Bronchial epithelial cell (primary cell): ENCODE measurements at regions not wholly inside any gene's neighbourhood (a gene's known extent, or its start where the extent isn't known, plus 50 kb on each side); places are given as distances from the start of the nearest gene placed in this dataset.
"Not testable (repeated sequence)": the region's sequence is repeated elsewhere in the genome, so short reads cannot be mapped to it uniquely, and the experiment has no call there.

ENCODE experiments used
- DNase-seq: peaks from one replicate; pipeline ENCODE4 v3.0.0-alpha.2; 2010; ENCODE audit warnings: low read depth
- FAIRE-seq: peaks from 2 replicates; lab custom pipeline; 2011; peaks lifted over from hg19 to GRCh38; lab: Jason Lieb, UNC
- H3K27me3 ChIP-seq: 2 replicates; pipeline ENCODE4 v1.5.1; 2011; ENCODE audit warnings: low read length; ENCODE audit not compliant: control insufficient read depth, insufficient read depth
- H3K36me3 ChIP-seq: 2 replicates; pipeline ENCODE4 v1.5.1; 2011; ENCODE audit warnings: low read length; ENCODE audit not compliant: control insufficient read depth, insufficient read depth
- H3K4me3 ChIP-seq: 2 replicates; pipeline ENCODE4 v1.5.1; 2011; ENCODE audit warnings: mild to moderate bottlenecking, low read depth, low read length, control low read depth

DNA sequence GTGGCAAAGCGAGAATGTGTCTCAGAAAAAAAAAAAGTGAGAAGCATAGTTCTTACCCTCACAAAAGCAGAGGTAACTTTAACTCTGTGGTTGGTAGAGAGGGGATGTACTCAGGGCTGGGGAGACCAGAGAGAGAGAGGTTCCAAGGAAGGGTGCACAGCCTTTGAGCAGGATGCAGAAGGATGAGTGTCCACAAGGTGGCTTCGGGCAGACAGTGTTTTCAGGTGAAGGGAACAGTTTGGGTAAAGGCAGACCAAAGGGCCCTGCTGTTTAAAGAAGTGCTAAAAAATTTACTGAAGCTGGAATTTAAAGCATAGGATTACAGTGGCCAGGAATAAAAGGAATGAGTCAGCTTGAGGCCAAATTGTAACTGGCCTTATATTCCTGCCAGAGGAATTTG, 2240.6 kb downstream of the EPHA3 start:
- H3K27me3 ChIP-seq, H3K36me3 ChIP-seq, FAIRE-seq, H3K4me3 ChIP-seq, DNase-seq: not testable (repeated sequence)

DNA sequence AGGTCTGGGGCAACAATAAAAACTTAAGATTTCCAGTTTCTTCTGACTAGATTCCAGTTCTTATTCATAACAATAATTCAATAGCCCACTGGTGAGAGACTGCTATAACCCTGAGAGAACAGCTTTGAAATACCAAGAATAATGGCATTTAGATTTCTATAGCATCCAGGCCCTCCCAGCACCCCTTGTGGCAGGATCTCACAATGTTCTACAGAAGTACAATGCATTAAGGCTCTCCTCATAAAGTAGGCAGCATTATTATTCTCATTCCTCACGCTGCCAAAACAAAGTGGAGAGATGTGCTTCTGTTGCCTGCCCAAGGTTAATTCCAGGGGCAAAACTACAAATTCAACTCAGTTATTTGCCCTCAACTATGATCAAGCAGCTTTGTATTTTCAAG, 2241.7 kb downstream of the EPHA3 start:
- not testable (repeated sequence) for H3K27me3 ChIP-seq, H3K4me3 ChIP-seq, H3K36me3 ChIP-seq, DNase-seq, FAIRE-seq

DNA sequence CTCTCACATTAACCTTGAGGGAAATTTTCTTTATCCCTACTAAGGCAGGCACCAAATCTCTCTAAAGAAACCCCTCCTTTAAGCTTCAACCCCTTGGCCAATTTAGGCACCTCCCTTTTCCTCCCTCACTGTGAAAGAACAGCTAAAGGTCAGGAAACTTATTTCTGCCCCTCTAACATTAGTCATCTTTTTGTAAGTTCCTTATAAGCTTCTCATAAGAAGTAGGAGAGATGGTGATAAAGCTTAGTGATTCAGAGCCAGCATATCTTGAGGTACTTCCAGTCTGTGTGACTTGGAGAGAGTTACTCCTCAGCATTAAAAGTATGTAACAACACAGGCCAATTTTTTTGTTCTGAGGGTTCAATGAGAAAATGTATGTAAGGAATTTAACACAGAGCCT, 2244.7 kb downstream of the EPHA3 start:
- not testable (repeated sequence) for H3K27me3 ChIP-seq, DNase-seq, FAIRE-seq, H3K36me3 ChIP-seq, H3K4me3 ChIP-seq

DNA sequence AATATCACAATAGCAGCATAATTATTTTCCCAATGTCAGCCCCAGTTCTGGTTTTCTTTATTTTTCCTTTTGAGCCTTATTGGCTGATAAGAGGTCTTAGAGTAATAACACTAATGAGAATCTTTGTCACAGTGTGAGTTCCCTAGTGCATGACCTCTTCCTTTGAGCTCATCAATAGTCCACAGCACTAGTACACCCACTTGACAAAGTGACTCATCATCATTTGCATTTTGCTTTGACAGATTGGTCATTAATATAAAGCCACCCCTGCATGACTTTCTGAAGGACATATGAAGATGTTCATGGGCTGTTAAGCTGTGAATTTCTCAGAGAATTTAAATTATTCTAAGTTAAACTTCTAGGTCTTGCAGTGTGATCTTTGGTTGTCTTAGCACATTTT, 2251.9 kb downstream of the EPHA3 start:
- not testable (repeated sequence) for FAIRE-seq, H3K27me3 ChIP-seq, H3K4me3 ChIP-seq

DNA sequence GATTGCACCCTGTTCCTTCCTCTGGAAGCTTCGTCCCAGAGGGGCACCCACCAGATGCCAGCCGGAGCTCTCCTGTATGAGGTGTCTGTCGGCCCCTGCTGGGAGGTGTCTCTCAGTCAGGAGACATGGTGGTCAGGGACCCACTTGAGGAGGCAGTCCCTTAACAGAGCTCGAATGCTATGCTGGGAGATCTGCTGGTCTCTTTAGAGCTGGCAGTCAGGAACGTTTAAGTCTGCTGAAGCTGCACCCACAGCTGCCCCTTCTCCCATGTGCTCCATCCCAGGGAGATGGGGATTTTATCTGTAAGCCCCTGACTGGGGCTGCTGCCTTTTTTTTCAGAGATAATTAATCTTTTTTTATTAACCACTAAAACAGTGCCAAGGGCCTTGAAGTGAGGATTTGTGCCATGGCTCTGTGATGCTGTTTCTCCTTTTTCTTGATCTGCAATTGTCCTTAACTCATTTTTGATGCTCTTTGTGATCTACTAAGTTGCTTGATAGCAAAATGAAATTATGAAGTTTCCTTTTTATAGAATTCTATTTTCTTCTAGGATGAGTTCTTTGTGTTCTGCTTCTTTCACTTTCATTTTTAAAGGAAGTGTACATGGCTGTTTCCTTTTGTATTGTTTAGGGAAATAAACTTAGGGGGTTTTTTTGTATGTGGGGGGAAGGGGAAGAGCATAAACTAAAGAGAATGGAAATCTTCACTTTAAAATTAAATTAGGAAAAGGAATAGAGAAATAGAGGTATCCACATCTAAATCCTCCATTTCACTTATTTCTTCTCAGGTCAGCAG, 2275.9 kb downstream of the EPHA3 start:
- not testable (repeated sequence) for FAIRE-seq, H3K36me3 ChIP-seq

More for the DNA sequence above, 2251.9 kb downstream of the EPHA3 start:
- H3K36me3 ChIP-seq, DNase-seq: not testable (repeated sequence)

GRCh38 chr3:91403938-91404337, 2296.5 kb downstream of the EPHA3 start:
- not testable (repeated sequence) for DNase-seq, H3K4me3 ChIP-seq, H3K36me3 ChIP-seq, FAIRE-seq, H3K27me3 ChIP-seq

More for the DNA sequence above, 2275.9 kb downstream of the EPHA3 start:
- H3K27me3 ChIP-seq, H3K4me3 ChIP-seq, DNase-seq: not testable (repeated sequence)

DNA sequence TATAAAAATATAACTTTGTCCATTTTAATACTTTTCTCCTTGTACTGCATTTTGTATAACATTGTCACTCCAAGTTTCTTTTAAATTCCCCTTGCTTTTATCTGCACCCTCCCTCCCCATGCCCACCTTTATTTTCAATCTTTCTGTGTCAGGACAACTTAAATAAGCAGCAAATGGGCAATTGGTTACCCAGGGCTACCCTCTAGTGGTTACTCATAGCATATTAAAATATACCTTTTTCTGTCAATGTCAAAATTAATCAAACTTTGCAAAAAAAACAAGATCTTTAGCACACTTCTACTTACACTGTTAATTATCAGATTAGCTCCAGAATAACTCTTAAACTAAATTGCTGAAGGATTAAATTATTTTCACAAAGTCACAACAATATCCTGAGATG, 2334.6 kb downstream of the EPHA3 start:
- DNase-seq, H3K4me3 ChIP-seq, H3K36me3 ChIP-seq, FAIRE-seq, H3K27me3 ChIP-seq: not testable (repeated sequence)

GRCh38 chr3:91442483-91442882, 2335.1 kb downstream of the EPHA3 start:
- H3K36me3 ChIP-seq, DNase-seq, H3K27me3 ChIP-seq, FAIRE-seq, H3K4me3 ChIP-seq: not testable (repeated sequence)

DNA sequence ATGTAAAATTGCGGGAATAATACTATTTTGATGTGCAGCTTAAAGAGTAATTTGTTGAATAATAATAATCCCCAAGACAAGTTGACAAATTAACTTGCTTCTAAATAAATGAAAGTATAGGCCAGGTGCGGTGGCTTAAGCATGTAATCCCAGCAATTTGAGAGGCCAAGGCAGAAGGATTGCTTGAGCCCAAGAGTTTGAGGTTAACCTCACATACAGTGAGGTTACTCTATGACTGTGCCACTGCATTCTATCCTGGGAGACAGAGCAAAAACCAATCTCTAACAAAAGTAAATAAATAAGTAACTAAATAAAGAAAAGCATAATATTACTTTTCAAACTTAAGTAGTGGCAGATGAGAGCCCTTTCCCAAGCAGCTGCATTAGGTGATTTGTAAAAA, 2341.0 kb downstream of the EPHA3 start:
- not testable (repeated sequence) for H3K4me3 ChIP-seq, DNase-seq, H3K36me3 ChIP-seq, FAIRE-seq, H3K27me3 ChIP-seq

- H3K27me3 ChIP-seq, H3K4me3 ChIP-seq, H3K36me3 ChIP-seq, FAIRE-seq, DNase-seq: not testable (repeated sequence)
Observed at GRCh38 chr3:91466517-91466916, 2359.1 kb downstream of the EPHA3 start.

GRCh38 chr3:91469251-91469650, 2361.8 kb downstream of the EPHA3 start:
- not testable (repeated sequence) for H3K27me3 ChIP-seq, H3K36me3 ChIP-seq, DNase-seq, FAIRE-seq, H3K4me3 ChIP-seq

DNA sequence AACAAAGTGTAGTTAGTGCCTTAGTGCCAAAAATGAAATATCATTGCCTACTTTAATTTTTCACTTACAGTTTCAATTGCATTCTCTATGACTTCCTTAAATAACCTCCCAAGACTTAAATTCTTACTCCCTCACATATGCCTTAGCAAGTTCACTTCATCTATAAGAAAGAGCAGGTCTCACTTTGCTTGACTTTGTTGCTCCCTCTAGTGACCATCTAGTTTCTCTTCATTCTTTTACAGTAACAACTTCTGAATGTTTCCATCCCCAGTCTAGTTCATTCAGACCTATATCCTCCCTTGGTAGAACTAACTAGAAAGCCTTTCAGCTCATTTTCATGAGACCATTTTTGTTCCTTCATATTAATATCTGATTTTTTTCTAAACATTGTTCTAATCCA, 2377.6 kb downstream of the EPHA3 start:
- DNase-seq = peak; percentile 10
- not testable (repeated sequence) for FAIRE-seq, H3K27me3 ChIP-seq, H3K4me3 ChIP-seq, H3K36me3 ChIP-seq

DNA sequence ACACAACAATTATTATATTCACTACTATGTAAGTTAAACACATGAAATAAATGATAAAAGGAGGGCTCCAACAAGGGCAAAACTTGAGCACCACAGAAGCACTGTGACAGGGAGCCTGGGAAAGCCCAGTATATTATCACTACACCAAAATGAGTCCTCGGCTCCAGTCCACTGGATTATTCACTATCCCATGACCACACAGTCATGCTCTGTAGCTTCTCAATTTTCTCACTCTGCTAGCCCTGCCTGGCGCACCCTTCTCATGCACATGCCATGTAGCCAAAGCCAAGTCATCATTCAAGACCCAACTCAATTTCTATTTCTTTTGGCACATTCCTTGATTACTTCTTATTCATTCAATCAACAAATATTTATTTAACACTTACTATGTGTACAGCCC, 2378.5 kb downstream of the EPHA3 start:
- FAIRE-seq, H3K27me3 ChIP-seq, DNase-seq, H3K4me3 ChIP-seq, H3K36me3 ChIP-seq: not testable (repeated sequence)

- FAIRE-seq, DNase-seq, H3K27me3 ChIP-seq, H3K4me3 ChIP-seq, H3K36me3 ChIP-seq: not testable (repeated sequence)
Observed at GRCh38 chr3:91497712-91498111, 2390.3 kb downstream of the EPHA3 start.

GRCh38 chr3:91499850-91500249, 2392.4 kb downstream of the EPHA3 start:
- not testable (repeated sequence) for DNase-seq, H3K27me3 ChIP-seq, H3K36me3 ChIP-seq, H3K4me3 ChIP-seq, FAIRE-seq
